Activated B cell treated with CpG ODN at 0.5 μM for 24 hours (primary cell): ENCODE measurements at regions not wholly inside any gene's neighbourhood (a gene's known extent, or its start where the extent isn't known, plus 50 kb on each side); places are given as distances from the start of the nearest gene placed in this dataset.
"Not testable (repeated sequence)": the region's sequence is repeated elsewhere in the genome, so short reads cannot be mapped to it uniquely, and the experiment has no call there.

Source experiments
- ATAC-seq: fragments of 200-7000 bp; cut with Tn5 transposase; one replicate; pipeline ENCODE4 v1.10.0; 2021; ENCODE audit warnings: low read depth, mild to moderate bottlenecking, moderate library complexity
- CTCF ChIA-PET: fragments of 350-600 bp; sonication (Branson Sonifier 250); formaldehyde crosslinking; loops from one replicate; lab custom pipeline; 2021; ENCODE audit warnings: antibody characterized with exemption; lab: Charles Lee
- POLR2A ChIA-PET: fragments of 350-600 bp; sonication (Branson Sonifier 250); formaldehyde crosslinking; loops from one replicate; lab custom pipeline; 2021; ENCODE audit warnings: antibody characterized with exemption; lab: Charles Lee
- DNase-seq: peaks from one replicate; pipeline ENCODE4 v3.0.0; 2022
- H3K27ac Mint-ChIP-seq: one replicate; pipeline ENCODE4 v1.8.0; 2020; ENCODE audit warnings: mixed read lengths
- H3K27me3 Mint-ChIP-seq: one replicate; pipeline ENCODE4 v1.8.0; 2021; ENCODE audit warnings: mixed read lengths
- H3K36me3 Mint-ChIP-seq: one replicate; pipeline ENCODE4 v1.8.0; 2021; ENCODE audit warnings: low read depth, mixed read lengths
- H3K4me1 Mint-ChIP-seq: one replicate; pipeline ENCODE4 v1.8.0; 2021; ENCODE audit warnings: mixed read lengths
- H3K4me3 Mint-ChIP-seq: one replicate; pipeline ENCODE4 v1.8.0; 2020; ENCODE audit warnings: mild to moderate bottlenecking, mixed read lengths
- H3K9me3 Mint-ChIP-seq: one replicate; pipeline ENCODE4 v1.8.0; 2020; ENCODE audit warnings: mixed read lengths
- intact Hi-C: fragments of 100-400 bp; cut with micrococcal nuclease; formaldehyde crosslinking; loops from one replicate; pipeline ENCODE4 v1.15.1; 2024
- TF ChIP-seq, protein P1 (sequence below): fragments of 200-600 bp; IDR thresholded peaks from one replicate; pipeline ENCODE4 v1.8.0; 2022; ENCODE audit warnings: antibody characterized with exemption, mild to moderate bottlenecking

DNA sequence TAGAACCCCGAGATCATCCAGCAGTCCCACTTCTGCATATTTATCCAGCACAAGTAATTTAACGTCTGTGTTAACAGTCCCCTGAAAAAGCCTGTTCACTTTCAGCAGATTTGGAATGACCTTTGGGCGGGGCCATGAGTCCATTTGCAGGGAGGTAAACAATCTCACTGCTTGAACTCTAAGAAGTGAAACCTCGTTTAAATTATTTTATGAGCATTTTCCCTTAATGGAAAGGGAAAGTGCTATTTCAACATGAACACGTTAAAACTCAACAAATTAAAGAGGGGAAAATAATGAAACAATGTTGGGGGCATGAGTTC, 282.8 kb downstream of the GATA3 start:
- peaks cover 15% of the 10 kb centered on the region for H3K27me3 Mint-ChIP-seq
- no peak overlapping the region for H3K4me3 Mint-ChIP-seq
- peaks cover 2% of the 10 kb centered on the region for H3K9me3 Mint-ChIP-seq
- H3K4me1 Mint-ChIP-seq = peaks cover 8% of the 10 kb centered on the region
- ChIA-PET CTCF (no interaction called here), POLR2A (no interaction called here)
- DNase-seq = no peak
- intact Hi-C loops = no loop called here
- H3K27ac Mint-ChIP-seq = no peak overlapping the region
- ATAC-seq = no peak
- TF ChIP-seq, protein P1, sequence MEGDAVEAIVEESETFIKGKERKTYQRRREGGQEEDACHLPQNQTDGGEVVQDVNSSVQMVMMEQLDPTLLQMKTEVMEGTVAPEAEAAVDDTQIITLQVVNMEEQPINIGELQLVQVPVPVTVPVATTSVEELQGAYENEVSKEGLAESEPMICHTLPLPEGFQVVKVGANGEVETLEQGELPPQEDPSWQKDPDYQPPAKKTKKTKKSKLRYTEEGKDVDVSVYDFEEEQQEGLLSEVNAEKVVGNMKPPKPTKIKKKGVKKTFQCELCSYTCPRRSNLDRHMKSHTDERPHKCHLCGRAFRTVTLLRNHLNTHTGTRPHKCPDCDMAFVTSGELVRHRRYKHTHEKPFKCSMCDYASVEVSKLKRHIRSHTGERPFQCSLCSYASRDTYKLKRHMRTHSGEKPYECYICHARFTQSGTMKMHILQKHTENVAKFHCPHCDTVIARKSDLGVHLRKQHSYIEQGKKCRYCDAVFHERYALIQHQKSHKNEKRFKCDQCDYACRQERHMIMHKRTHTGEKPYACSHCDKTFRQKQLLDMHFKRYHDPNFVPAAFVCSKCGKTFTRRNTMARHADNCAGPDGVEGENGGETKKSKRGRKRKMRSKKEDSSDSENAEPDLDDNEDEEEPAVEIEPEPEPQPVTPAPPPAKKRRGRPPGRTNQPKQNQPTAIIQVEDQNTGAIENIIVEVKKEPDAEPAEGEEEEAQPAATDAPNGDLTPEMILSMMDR = no peak
- no peaks in the 10 kb centered on the region for H3K36me3 Mint-ChIP-seq

DNA sequence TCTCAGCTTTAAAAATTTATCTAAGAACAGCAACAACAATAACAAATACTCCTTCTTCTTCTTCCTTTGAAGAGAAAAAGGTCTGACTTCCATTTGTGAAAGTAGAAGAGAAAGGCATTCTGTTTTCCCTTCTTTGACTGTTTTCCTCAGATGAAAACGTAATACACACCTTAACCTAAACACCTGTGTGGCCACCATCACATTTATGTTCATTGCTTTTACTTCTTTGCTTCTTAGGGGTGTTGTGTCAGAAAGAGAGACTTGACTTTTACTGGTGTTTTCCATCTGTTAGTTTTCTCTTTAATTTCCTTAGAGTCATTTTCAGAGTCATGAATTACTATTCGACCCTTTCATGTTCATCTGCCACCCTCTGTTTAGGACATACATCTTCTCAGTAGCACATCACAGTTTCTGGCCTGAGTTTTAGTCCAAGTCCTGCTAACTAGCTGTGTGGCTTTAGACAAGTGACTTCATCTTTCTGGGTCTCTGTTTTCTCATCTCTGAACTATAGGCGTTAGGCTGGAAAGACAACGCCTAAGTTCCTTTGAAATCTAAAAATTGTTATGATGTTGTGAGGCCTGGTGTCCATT, 283.8 kb downstream of the GATA3 start:
- ATAC-seq (no peak), DNase-seq (no peak)
- POLR2A ChIA-PET = no interaction called here
- intact Hi-C loops = no loop called here
- Mint-ChIP-seq H3K4me3 (no peak overlapping the region), H3K27me3 (peaks cover 11% of the 10 kb centered on the region), H3K9me3 (peaks cover 2% of the 10 kb centered on the region), H3K27ac (no peak overlapping the region), H3K36me3 (no peaks in the 10 kb centered on the region), H3K4me1 (no peaks in the 10 kb centered on the region)
- CTCF ChIA-PET = no interaction called here
- TF ChIP-seq, protein P1 = no peak

DNA sequence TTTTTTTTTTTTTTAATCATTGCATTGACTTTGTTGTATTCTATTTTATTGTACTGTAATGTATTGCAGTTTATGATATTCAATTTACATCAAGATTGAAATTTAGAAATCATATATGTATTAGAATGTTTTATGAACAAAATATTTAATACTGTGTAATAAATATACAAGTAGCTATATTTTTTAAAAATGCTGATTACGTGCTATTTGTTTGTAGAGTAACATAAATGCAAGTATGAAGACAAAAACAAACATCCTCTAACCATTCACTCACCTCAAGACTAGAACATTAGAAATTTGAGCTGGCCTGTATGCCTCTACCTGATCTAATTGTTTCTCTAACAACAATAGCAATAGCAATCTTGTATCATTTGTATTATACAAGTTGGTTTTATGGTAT, 290.3 kb downstream of the GATA3 start:
- H3K36me3 Mint-ChIP-seq = no peaks in the 10 kb centered on the region
- H3K27me3 Mint-ChIP-seq = no peaks in the 10 kb centered on the region
- no peaks in the 10 kb centered on the region for H3K4me1 Mint-ChIP-seq
- DNase-seq (no peak), ATAC-seq (no peak)
- H3K27ac Mint-ChIP-seq = no peak overlapping the region
- POLR2A ChIA-PET = no interaction called here
- TF ChIP-seq, protein P1 = no peak
- intact Hi-C loops = no loop called here
- H3K4me3 Mint-ChIP-seq = no peak overlapping the region
- CTCF ChIA-PET = no interaction called here
- peaks cover 4% of the 10 kb centered on the region for H3K9me3 Mint-ChIP-seq

DNA sequence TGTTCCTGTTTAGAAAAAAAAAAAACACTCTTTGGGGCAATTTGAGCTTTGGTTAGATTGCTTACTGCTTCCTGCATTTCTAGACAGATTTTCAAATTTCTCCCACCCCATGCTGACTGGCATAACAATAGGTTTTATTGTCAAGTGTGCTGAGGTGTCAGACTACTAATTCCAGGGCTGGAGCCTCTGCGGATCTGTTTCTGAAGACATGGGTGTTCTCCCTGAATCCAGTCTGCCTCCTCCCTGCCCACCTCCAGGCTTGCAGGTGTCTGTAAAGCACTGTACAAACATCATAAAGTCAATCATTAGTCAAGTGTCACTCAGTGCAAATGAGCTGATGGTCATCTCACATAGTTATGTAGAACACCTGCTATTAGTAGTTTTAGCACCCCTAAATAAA, 292.4 kb downstream of the GATA3 start:
- no peaks in the 10 kb centered on the region for H3K27me3 Mint-ChIP-seq
- H3K9me3 Mint-ChIP-seq = peaks cover 4% of the 10 kb centered on the region
- H3K27ac Mint-ChIP-seq = no peak overlapping the region
- ChIA-PET CTCF (no interaction called here), POLR2A (no interaction called here)
- DNase-seq (no peak), ATAC-seq (no peak)
- intact Hi-C loops = no loop called here
- H3K4me1 Mint-ChIP-seq = no peaks in the 10 kb centered on the region
- TF ChIP-seq, protein P1 = no peak
- no peak overlapping the region for H3K4me3 Mint-ChIP-seq
- H3K36me3 Mint-ChIP-seq = no peaks in the 10 kb centered on the region

DNA sequence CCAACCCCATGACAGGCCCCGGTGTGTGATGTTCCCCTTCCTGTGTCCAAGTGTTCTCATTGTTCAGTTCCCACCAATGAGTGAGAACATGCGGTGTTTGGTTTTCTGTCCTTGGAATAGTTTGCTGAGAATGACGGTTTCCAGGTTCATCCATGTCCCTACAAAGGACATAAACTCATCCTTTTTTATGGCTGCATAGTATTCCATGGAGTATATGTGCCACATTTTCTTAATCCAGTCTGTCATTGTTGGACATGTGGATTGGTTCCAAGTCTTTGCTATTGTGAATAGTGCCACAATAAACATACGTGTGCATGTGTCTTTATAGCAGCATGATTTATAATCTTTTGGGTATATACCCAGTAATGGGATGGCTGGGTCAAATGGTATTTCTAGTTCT, 293.1 kb downstream of the GATA3 start:
- H3K27me3 Mint-ChIP-seq, H3K27ac Mint-ChIP-seq, intact Hi-C loops, H3K4me3 Mint-ChIP-seq, POLR2A ChIA-PET, H3K36me3 Mint-ChIP-seq, CTCF ChIA-PET, DNase-seq, H3K9me3 Mint-ChIP-seq, ATAC-seq, H3K4me1 Mint-ChIP-seq: not testable (repeated sequence)
